NB4 (cell line): ENCODE measurements at regions not wholly inside any gene's neighbourhood (a gene's known extent, or its start where the extent isn't known, plus 50 kb on each side); places are given as distances from the start of the nearest gene placed in this dataset.

Experiments used
- CTCF ChIP-seq: IDR thresholded peaks from one replicate; pipeline ENCODE4 v1.5.1; 2012; ENCODE audit warnings: low read depth, low read length
- MAX ChIP-seq: IDR thresholded peaks from 2 replicates; pipeline ENCODE4 v1.6.1; 2011; ENCODE audit warnings: low read depth, low read length

GRCh38 chr5:74303578-74303977 lies 336.9 kb downstream of the ENC1 start:
- TF ChIP-seq CTCF (no peak), MAX (no peak)
